ENCODE measurements at regions not wholly inside any gene's neighbourhood (a gene's known extent, or its start where the extent isn't known, plus 50 kb on each side); places are given as distances from the start of the nearest gene placed in this dataset.
"Not testable (repeated sequence)": the region's sequence is repeated elsewhere in the genome, so short reads cannot be mapped to it uniquely, and the experiment has no call there.

DNA sequence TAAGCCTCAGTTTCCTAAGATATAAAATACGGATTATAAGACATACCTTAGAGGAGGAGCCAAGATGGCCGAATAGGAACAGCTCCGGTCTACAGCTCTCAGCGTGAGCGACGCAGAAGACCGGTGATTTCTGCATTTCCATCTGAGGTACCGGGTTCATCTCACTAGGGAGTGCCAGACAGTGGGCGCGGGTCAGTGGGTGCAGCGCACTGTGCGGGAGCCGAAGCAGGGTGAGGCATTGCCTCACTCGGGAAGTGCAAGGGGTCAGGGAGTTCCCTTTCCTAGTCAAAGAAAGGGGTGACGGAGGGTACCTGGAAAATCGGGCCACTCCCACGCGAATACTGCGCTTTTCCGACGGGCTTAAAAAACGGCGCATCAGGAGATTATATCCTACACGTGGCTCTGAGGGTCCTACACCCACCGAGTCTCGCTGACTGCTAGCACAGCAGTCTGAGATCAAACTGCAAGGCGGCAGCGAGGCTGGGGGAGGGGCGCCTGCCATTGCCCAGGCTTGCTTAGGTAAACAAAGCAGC lies 1877.1 kb upstream of the C9orf72 start:
- FAIRE-seq; DNase-seq (ENCODE audit: low spot score): not testable (repeated sequence)

DNA sequence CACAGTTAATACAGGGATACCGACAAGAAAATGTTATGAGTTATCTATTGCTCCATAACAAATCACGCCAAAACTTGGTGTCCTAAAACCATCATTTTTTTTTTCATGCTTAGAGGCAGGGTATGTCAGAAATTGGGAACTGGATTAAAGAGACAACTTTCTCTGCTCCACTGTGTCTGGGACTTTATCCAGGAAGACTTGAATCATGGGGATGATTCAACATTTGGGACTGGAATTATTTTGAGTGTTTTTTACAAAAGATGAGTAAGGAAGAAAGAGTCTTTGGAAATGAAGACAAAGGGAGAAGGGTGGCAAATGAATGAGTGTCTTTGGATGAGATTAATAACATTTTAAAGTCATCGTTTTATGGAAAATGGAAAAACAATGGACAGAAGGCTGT lies 1883.7 kb upstream of the C9orf72 start:
- no peak for DNase-seq (ENCODE audit: low spot score)
- no peak for FAIRE-seq

DNA sequence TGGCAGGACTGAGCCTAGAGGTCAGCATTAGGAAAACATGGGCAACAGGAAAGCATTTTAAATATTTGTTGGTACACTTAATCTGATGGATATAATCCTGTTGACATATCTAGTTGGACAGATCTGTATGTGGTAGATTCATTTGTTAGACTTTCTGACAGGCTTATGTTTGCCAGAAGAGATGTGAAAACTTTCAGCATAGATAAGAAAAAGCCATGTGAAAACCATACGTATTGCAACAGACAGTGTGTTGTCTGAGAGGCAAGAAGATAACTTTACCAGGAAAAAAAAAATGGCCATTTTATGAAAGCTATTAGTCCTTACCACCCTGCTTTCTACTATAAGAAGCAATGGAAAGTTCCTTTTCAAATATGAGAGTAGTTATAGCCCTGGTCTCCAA lies 1902.2 kb upstream of the C9orf72 start:
- DNase-seq (ENCODE audit: low spot score) (no peak), FAIRE-seq (no peak)

DNA sequence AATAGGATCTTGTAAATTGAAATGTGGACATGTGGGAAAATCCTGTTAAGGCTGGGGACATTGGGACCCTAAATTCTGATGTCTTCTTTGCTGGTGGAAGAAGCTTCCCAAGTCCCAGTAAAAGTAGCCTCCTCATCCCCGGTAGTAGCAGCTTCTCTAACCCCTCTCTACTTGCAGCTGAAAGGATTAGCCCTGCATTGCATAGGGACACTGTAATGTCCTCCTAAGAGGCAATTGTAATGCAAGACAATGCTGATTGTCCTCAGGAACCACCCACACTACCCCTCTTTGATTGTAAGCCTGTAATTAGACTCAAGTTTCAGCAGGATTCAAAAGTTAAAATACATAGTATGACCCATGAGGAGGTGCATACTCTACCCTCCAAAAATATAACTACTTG lies 1938.4 kb upstream of the C9orf72 start:
- FAIRE-seq (no peak), DNase-seq (ENCODE audit: low spot score) (no peak)

DNA sequence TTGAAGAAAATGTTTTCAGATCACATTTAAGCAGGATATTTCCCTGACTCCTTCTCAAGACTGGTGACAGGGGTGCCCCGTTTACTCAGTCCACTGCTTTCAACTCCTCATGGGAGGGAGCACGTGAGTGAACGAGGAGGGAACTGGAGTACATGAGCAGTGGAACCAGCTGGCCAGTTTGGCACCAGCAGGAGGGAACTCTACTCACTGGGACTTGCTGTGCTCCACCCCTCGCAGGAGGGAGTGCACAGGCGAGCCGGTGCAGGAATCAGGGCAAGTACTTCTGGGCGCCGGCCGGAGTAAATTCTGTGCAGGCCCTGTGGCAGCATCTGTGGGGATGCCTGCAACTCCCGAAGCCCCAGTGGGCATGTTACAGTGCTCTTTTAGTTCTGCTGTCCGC lies 1941.1 kb upstream of the C9orf72 start:
- DNase-seq (ENCODE audit: low spot score) (no peak), FAIRE-seq (no peak)

DNA sequence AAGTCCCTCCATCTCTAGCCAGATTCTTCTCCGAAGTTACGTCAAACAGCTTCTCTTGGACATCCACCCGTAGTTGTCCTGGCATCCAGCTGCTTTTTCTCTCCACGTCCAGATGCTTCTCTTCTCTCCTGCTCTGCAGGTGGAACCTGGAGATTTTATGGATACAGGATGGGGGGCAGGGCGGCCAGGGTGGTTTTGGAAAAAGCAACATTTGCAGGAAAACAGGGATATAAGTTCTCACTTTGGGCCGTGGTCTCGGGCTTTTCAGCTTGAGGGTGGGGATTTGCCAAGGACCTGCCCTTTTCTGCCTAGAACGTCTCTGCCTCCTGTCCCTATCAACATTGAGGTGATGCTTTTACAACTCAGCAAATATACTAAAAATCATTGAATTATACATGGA lies 1941.6 kb upstream of the C9orf72 start:
- DNase-seq (ENCODE audit: low spot score) (no peak), FAIRE-seq (no peak)

DNA sequence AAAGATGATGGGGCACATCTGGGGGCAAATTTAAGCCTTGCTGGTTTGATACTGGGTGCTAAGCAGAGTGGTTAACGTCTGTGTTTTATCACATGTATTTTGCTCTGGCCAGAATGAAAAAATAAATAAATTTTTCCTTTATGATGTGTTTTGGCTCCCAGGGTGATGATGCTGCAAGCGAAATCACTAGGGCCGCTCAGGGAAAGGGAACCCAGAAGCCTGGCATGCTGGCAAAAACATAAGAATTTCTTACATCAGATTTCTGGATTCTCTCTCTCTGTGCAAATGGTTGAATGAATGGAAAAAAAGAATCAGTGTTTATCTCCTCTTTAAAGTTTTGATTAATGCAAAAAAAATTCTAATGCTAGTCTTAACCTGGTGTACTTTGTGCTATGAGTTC lies 1975.2 kb upstream of the C9orf72 start:
- no peak for FAIRE-seq
- no peak for DNase-seq (ENCODE audit: low spot score)

DNA sequence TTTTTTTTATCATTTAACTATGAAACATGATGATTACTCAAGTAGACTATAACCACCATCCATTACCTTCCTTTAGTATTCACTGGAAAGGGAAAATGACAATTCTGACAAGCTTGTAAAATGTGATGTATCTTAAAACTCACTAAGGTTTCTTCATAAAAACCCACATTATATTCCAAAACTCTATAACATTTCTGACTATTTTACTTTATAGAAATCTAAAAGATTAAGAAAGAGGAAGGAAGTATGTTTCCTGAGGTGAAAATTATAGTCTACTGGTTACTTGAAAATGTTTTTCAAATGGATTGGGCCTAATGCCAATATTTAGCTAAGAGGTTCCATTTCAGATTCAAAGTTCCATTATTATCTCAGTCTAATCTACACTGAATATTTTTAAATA lies 1982.2 kb upstream of the C9orf72 start:
- no peak for DNase-seq (ENCODE audit: low spot score)
- no peak for FAIRE-seq

DNA sequence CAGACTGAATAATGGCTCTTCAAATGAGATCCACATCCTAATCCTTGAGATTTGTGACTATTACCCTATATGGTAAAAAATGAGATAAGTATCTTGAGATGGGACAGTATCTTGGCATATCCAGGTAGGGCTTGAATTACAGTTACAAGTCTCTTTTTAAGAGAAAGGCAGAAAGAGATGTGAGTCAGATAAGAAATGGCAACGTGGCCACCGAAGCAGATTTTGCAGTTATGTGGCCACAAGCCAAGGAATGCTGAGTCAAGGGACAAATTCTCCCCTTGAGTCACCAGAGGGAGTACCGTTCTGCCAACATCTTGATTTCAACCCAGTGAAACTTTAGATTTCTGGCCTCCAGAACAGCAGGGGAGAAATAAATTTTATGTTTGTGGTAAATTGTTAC lies 1983.0 kb upstream of the C9orf72 start:
- FAIRE-seq, result peak; percentile 89
- peak; percentile 75 for DNase-seq (ENCODE audit: low spot score)

DNA sequence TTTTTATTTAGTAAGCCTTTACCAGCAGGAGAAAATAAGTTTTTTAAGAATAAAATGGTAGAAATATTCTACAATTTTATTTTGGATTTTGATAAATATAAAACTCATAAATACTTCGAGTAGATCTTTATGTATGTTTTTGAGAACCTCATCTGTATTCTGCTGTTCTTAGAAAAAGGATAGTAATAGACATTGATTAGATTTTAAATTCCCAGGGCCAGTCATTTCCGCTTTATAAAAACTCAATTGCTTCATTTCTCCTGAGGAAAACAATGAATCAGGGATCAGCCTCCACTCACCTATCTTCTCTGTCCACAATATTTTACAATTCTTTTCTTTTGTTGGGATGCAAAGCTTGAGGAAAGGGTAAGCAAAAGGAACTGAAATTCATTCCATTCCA lies 1983.5 kb upstream of the C9orf72 start:
- FAIRE-seq (no peak), DNase-seq (ENCODE audit: low spot score) (no peak)

DNA sequence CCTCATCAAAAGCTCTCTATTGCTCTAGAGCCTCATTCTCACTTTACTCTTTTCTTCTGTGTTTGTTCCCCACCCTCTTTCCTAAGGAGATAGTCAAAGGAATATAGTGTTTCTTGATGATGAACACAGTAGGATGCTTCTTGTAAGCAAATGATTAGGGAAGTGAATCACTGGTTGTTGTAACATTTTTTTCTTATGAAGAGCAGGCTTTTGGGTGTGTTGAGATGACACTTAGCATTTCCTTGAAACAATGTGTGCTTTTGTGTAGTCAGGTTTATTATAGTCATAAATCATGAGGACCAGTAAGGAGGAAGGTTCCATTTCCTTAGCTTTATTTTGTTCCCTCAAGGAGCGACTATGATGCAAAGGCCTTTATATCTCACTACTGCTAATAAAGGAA lies 1991.3 kb upstream of the C9orf72 start:
- no peak for DNase-seq (ENCODE audit: low spot score)
- FAIRE-seq, result no peak

DNA sequence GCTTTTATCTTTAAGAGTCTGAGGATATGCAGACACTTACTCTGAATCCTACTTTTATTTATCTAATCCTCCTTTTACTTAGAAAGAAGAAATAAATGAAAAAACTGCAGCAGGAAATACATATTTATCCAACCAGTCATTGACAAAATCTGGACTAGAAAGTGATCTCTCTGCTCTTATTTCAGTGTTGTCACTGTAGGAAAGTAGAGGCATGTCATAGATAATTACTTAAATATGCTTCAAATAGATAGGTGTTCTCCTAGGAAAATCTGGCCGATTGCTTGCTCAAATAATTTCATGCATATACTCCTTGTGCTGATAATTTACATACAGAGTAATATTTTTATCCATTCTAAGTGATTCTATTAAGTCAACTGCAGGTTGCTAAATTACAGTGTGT lies 2001.9 kb upstream of the C9orf72 start:
- FAIRE-seq (no peak), DNase-seq (ENCODE audit: low spot score) (no peak)

DNA sequence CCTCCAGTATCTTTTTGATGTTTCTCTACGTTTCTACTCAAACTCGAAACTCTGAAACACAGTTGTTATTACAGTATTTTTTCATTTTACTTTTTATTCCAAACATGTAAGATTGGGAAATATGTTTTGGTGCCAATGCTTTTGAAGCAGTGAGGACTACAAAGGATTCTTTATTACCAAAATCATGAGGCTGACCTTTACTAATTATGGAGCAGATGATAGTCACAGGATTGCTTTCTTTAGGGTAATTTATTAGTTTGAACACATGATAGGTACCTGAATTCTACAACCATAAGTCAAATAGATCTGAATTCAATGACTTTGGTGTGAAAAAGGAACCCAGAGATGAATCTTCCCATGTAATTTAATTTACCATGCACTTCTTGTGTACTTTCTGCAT lies 2015.1 kb upstream of the C9orf72 start:
- FAIRE-seq, result no peak
- DNase-seq (ENCODE audit: low spot score), result no peak

DNA sequence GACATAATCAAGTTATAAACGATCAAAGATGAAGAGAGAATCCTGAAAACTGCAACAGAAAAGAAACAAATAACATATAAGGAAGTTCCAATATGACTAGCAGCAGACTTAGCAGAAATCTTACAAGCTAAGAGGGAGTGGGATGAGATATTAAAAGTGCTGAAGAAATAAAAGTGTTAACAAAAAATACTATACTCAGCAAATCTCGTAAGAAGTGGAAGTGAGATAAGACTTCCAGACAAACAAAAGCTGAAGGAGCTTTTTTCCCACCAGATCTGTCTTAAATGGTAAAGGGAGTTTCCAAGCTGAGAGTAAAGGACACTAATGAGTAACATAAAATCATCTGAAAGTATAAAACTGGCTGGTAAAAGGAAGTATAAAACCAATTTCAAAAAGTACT lies 2036.0 kb upstream of the C9orf72 start:
- FAIRE-seq (no peak), DNase-seq (ENCODE audit: low spot score) (no peak)

DNA sequence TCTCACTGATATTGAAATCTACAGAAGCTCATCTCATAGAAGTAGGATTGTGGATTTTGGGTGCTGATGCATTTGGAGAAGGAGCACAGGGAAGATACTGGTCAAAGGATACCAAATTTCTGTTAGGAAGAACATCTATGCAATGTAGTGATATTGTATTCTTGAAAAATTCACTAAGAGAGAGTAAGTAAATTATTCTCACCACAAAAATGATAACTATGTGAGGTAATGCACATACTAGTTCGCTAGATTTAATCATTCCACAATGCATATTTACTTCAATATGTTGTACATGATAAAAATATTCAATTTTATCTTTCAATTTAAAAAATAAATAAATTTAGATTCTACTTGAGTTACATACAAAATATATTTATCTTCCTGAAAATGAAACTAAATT lies 2040.5 kb upstream of the C9orf72 start:
- DNase-seq (ENCODE audit: low spot score) (no peak), FAIRE-seq (peak; percentile 11)

DNA sequence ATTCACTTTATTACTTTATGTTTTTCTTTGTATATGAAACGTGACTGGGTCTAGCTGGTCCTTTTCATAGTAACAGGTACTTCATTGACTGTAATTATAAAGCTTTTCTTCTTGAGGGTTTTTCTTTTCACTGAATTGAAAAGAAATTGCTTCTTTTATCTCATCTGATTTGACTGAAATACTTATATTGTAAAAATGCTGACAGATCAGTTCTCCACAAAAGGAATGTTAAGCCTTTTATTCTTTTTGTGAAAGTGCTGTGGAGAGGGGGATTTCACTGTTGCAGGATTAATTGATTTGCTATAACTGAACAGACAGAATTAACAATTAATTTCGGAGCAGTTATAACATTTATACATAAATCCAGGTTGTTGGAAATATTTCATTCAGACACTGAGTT lies 2043.6 kb upstream of the C9orf72 start:
- DNase-seq (ENCODE audit: low spot score) (no peak), FAIRE-seq (no peak)

DNA sequence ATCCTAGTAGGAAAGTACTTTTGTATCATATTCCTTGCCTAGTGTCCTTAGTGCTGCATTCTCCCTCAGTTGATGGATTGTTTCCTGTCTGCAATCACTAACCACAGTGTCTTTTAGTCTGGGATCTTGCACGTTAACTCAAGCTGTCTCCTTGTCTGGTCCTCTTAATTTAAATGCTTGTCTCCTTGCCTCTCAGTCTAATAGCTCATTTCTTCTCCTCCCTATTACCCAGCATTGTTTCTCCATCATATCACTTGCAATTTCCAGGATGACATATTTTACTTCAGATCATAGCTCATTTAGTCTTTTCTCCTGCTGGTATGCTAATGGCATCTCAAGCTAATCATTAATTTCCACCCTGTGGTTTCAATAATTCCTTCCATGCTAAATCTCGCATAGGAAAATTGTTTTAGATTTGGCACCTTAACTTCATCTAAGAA lies 2052.0 kb upstream of the C9orf72 start:
- FAIRE-seq, result peak; percentile 74
- peak; percentile 51 for DNase-seq (ENCODE audit: low spot score)

DNA sequence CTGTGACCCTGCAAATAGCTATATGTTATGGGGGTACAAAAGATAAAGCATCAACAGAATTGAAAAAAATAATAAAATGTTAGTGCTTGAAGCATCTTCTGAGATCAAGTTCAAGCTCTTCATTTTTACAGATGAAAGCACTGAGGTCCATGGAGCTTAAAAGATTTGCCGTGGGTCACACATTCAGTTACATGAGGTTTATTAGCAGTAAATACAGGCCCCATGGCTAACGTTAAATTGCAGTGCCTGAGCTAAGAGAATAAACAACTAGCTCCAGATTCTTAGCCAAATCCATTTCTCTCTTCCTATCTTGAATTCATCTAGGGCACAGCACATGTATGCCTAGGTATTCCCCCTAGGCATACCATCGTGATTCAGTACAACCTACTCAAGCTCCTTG lies 2052.7 kb upstream of the C9orf72 start:
- DNase-seq (ENCODE audit: low spot score) (no peak), FAIRE-seq (no peak)

DNA sequence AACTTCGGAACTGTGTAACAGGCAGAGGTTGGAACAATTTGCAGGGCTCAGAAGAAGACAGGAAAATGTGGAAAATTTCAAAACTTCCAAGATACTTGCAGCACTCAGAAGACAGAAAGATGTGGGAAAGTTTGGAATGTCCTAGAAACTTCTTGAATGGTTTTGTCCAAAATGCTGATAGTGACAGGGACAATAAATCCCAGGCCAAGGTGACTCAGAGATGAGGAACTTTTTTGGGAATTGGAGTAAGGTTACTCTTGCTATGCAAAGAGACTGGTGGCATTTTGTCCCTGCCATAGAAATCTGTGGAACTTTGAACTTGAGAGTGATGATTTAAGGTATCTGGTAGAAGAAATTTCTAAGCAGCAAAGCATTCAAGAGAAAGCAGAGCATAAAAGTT lies 2055.6 kb upstream of the C9orf72 start:
- DNase-seq (ENCODE audit: low spot score); FAIRE-seq: not testable (repeated sequence)

DNA sequence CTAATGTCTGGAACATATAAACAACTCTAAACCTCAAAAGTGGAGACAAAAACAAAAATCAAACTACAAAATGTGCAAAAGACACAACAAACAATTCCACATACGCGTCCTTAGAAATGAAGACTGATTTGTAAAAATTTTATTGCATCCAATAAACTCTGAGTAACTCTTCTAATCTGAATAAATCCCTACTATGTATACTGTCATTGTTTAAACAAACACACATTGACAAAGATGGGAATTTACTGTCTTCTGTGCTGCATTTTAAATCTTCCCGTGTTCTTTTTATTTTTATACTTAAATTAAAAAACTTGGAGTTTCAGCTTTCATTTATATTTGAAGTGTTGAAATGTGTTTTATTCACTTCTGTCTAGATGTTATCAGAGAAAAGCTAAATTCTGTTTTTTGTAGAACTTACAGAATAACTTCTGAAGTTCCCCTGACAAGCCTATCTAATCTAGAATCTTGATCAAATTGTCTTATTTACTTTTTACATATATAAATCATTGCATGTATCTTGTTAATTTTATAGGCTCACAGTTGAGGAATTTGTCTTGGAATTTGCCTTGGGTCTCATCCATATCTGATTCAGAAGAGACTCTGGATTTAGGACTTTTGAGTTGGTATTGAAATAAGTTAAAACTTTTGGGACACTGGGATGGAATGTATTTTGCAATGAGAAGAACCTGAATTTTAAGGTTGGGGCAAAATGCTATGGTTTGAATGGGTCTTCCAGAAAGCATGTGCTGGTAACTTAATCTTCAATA lies 2064.4 kb upstream of the C9orf72 start:
- DNase-seq (ENCODE audit: low spot score) (no peak), FAIRE-seq (no peak)

DNA sequence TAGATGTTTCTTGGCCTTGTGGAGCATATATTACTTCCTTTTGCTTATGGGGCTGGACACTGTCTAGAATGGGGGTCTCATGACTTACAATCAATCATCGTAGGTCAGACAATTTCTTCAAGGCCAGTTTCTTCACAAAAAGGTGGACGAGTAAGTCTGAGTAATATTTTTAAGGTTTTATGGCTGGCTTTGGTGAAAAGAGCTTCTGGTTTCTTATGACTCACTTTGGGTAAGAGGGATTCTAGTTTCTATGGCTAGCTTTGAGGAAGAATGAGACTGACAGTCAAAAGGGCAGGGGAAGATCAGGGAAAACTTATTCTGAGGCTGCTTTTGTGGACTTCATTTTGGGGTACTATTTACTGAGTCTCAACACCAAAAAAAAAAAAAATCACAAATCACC lies 2067.2 kb upstream of the C9orf72 start:
- DNase-seq (ENCODE audit: low spot score), result no peak
- no peak for FAIRE-seq

DNA sequence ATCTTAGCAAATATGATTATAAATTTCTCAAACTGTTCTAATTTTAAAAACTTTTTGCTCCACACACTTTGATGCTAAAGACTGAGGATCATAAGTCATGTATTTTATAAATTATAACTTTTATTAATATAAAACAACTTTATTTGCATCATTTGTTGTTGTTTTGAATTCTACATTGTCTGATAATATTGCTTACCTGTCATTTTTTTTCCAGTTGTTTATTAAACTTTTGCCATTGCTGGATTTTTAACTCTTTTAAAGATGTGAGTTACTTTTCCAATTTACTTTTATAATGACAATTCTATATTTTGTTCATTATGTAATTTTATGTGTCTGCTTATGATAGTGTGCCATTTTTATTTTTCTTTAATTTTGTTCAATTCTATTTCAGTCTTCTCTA lies 2071.2 kb upstream of the C9orf72 start:
- FAIRE-seq (no peak), DNase-seq (ENCODE audit: low spot score) (no peak)

DNA sequence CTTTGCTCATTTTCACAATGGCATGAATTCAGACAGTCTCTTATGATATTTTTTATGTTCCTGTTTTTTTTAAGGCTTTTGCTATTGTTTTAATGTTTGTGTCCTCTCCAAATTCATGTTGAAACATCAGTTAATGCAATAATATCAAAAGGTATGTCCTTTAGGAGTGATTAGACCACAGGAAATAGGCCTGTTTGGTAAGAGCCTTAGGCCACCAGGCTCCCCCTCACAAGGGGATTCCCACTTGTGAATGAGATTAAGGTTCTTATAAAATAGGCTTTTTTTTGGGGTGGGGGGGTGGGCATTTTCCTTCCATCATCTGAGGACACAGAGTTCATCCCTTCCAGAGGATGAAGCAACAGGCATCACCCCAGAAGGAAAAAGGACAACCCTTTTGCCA lies 2074.2 kb upstream of the C9orf72 start:
- DNase-seq (ENCODE audit: low spot score) (no peak), FAIRE-seq (no peak)

Data from RCC 7860 (cell line).